Upper lobe of left lung (tissue), 4 donors: ENCODE measurements at regions not wholly inside any gene's neighbourhood (a gene's known extent, or its start where the extent isn't known, plus 50 kb on each side); places are given as distances from the start of the nearest gene placed in this dataset.

Source experiments
- CTCF ChIP-seq, 6 experiments: fragments of 450-650 bp in 4 of 6; fragments of 200-600 bp in 2 of 6; sonication (generic) in 2 of 6; IDR thresholded peaks; one replicate each; pipeline ENCODE4 v1.5.1; 2016 to 2019; ENCODE audit warnings: antibody characterized with exemption in 6 of 6
- POLR2AphosphoS5 ChIP-seq, 2 donors: sonication (generic); formaldehyde crosslinking; IDR thresholded peaks; one replicate each; pipeline ENCODE4 v1.5.1; 2017; ENCODE audit warnings: antibody characterized with exemption in 2 of 2

GRCh38 chr4:84319124-84319523 lies 180.0 kb downstream of the NKX6-1 start:
- TF ChIP-seq CTCF (IDR thresholded peaks at IDR 0.05) (no peak), POLR2AphosphoS5 (IDR thresholded peaks at IDR 0.05) (no peak)
